NCI-H2107 (cell line): ENCODE measurements at regions not wholly inside any gene's neighbourhood (a gene's known extent, or its start where the extent isn't known, plus 50 kb on each side); places are given as distances from the start of the nearest gene placed in this dataset.
"Not testable (repeated sequence)": the region's sequence is repeated elsewhere in the genome, so short reads cannot be mapped to it uniquely, and the experiment has no call there.

ENCODE experiments used
- DNase-seq: peaks from one replicate; lab custom pipeline; 2025; lab: John Stamatoyannopoulos, UW

DNA sequence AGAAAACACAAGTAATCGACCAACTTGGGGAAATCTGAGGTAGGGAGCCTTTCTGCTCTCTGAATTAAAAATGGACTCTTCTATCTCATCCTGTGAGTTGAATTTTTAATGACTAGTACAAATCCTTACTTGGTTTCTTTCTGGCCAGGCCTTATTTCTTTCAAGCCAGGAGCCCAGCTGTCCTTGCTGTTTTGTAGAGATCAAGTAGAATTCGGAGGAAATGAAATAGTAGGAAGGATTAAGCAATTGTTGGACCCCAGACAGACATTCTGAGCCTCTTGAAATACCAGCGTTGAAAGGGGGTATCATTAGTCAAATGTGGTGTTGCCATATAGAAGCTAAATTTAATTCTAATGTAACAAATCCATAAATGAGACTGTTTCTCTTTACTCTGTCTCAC is 53.7 kb upstream of the SMIM15 start:
- no peak for DNase-seq

DNA sequence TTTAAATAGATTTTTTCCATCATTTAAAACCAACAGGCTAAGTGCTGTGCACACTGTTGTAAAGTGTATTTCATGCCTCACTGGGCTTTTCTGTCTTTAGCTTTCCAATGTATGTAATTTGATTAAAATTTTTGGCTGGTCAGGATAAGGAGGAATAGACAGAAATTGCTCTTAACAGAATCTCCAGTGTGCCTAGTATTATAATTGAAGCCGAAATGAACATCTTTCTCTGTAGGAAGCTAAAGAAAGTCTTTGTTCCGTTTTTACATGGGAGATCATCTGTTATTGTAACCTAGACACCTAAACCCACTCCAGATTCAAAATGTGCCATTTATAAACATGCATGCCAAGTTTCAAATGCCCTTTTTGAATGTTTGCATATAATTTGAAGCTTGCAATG is 54.5 kb upstream of the SMIM15 start:
- no peak for DNase-seq

DNA sequence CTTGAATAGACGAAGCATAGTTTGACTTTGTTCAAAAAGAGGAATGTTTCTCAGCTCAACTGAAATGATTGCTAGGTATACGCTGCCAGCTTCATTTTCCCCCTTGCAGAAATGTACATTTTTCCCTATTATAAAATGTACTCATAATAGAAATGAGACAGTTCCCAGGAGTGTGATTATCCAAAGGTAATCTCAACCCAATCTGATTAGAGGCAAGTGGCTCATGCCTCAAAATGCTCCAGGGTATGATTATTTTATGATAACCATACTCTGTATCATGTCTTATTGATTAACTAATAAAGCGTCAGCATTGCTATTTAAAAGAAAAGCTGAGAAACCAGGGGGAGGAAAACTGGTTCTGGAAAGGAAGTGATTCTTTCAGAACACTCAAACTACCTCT is 54.9 kb upstream of the SMIM15 start:
- no peak for DNase-seq

GRCh38 chr5:61228229-61228628 is 66.0 kb upstream of the SMIM15 start:
- no peak for DNase-seq

GRCh38 chr5:61228691-61229280 is 66.5 kb upstream of the SMIM15 start:
- no peak for DNase-seq

GRCh38 chr5:61229416-61229815 is 67.1 kb upstream of the SMIM15 start:
- DNase-seq, result no peak

- DNase-seq, result no peak
Observed at GRCh38 chr5:61230492-61230891, 68.2 kb upstream of the SMIM15 start.

DNA sequence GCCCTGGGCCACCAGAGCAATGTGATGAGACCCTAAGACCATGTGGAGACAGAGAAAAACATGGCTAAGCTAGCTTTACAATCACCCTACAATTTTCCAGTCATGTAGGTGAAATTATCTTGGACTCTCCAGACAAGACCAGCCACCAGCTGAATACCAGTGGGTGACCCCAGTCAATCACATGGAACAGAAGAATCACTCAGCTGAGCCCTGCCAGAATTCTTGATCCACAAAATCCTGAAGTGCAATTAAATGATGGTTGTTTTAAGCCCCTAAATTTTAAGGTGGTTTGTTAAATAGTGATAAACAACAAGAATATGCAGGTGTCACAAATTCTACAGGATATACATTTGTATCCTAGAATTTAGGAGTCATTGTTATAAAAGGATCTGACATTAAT is 69.5 kb upstream of the SMIM15 start:
- DNase-seq, result no peak

- no peak for DNase-seq
Observed at GRCh38 chr5:61232490-61233050, 70.3 kb upstream of the SMIM15 start.

DNA sequence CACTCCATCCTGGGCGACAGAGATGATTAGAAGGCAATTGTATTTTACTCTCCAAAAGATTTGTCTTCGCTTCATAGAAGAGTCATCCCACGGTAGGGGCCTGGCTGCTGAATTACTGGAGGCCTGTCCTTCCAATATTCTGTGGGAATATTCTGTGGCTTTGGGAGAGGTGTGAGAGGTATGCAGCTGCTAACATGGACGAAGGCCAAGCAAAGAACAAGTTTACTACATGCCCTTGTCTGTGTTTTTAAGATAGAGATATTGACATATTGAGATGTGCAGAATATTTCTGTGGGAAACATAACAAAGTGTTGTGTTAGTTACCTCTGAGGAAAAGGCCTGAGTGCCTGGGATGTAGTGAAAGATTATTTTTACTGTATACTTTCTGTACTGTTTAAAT is 71.8 kb upstream of the SMIM15 start:
- no peak for DNase-seq

- DNase-seq, result not testable (repeated sequence)
Observed at GRCh38 chr5:61236715-61237114, 74.4 kb upstream of the SMIM15 start.

DNA sequence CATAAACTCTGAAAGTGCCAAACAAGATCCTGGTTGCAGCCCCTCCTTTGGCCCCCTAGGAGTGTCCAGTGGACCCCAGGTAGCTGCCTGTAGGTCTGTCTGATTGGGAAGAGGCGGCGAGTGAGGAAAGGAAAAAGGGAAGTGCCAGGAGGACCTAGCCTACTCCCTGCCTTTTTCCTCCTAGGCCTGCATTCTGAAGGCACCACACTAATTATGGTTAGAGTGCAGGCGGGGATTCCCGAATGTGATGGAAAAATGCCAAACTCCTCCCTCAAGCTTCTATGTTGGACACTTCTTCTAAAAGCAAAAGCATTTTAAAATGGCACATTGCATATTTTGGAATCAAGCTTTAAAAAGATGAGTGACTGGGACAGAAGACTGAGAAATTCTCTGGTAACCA is 83.2 kb upstream of the SMIM15 start:
- no peak for DNase-seq

DNA sequence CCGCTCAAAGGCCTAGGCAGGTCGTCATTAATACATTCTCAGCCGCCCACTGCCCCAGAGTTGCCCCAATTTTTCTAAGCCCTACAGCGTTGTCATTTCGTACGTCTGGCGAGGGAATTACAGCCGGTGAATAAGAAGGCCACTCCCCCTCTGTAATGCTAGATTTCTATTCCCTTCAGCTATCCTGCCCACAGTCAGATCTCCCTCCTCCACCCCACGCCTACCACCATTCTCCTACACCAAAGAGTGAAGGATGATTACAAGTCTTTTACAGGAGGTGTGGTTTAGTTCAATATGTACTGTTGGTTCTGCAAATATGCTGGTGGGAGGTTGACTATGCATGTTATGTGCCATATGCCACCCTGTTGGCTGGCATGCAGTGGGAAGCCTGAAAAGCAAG is 83.7 kb upstream of the SMIM15 start:
- DNase-seq, result no peak

DNA sequence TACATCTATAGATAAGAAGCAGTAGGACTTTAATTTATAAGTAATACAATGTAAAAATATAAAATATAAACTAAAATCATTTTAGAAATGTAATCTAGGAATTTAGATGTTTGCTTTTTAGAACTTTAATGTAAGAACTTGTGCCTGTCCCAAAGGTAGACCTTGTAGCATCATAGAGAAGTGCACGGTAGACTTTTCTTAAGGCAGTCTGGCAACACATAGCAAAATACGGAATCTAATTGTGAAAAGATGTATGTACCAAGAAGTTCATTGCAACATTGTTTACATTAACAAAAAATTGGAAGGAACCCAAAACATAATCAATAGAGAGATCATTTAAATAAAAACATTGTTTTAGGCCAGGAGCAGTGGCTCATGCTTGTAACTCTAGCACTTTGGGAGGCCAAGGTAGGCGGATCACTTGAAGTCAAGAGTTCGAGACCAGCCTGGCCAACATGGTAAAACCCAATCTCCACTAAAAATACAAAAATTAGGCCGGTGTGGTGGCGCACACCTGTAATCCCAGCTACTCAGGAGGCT is 84.6 kb upstream of the SMIM15 start:
- DNase-seq, result no peak

- DNase-seq, result no peak
Observed at GRCh38 chr5:61251874-61252642, 80.0 kb upstream of the ZSWIM6 start.

- no peak for DNase-seq
Observed at GRCh38 chr5:61252643-61252925, 79.5 kb upstream of the ZSWIM6 start.

GRCh38 chr5:61253547-61253946 is 78.5 kb upstream of the ZSWIM6 start:
- DNase-seq, result no peak

DNA sequence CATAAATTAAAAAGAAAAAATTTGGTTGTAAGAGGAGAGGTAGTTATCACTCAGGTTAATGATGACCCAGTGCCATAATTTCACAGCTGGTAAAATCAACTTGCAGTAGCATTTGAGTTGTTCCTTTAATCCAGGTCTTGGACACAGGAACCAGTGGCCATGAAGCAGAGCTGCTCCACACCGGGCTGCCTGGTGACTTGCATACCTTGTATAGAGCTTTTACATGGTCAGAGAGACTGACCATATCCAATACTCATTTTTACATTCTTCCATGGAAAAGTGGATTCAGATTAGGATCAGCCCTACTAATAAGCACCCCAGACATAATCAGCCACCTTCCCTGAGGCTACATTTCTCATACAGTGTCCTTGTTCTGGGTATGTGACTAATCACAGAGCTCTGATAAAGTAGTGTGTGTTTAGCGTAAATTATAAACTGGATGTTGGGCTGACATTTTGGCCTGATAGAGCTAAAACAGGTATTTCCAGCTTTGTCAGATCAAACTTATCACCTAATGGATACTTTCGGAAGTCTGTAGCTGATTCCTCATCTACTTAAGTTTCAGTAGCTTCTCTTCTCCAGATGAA is 77.0 kb upstream of the ZSWIM6 start:
- DNase-seq, result no peak

- no peak for DNase-seq
Observed at GRCh38 chr5:61256474-61256873, 75.6 kb upstream of the ZSWIM6 start.

DNA sequence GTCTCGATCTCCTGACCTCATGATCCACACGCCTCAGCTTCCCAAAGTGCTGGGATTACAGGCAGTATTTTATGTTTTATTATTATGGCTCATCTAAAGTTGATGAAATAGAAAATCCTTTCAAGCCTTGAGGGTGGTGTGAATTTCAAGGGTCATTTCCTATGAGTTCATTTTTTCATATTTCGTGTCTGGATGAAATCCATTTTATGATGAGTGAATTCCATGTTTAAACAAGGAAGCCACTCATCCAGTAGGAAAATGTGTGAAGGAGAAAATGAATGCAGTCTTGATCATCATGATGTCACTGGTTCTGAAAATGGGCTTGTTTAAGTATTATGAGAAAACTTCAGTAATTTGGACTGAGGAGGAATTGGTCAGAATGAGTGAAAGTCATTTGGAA is 74.6 kb upstream of the ZSWIM6 start:
- DNase-seq, result no peak

GRCh38 chr5:61261136-61261535 is 70.9 kb upstream of the ZSWIM6 start:
- DNase-seq, result no peak

GRCh38 chr5:61262080-61262479 is 70.0 kb upstream of the ZSWIM6 start:
- no peak for DNase-seq

- no peak for DNase-seq
Observed at GRCh38 chr5:61263072-61263471, 69.0 kb upstream of the ZSWIM6 start.
